ENCODE measurements at regions not wholly inside any gene's neighbourhood (a gene's known extent, or its start where the extent isn't known, plus 50 kb on each side); places are given as distances from the start of the nearest gene placed in this dataset.
"Not testable (repeated sequence)": the region's sequence is repeated elsewhere in the genome, so short reads cannot be mapped to it uniquely, and the experiment has no call there.

DNA sequence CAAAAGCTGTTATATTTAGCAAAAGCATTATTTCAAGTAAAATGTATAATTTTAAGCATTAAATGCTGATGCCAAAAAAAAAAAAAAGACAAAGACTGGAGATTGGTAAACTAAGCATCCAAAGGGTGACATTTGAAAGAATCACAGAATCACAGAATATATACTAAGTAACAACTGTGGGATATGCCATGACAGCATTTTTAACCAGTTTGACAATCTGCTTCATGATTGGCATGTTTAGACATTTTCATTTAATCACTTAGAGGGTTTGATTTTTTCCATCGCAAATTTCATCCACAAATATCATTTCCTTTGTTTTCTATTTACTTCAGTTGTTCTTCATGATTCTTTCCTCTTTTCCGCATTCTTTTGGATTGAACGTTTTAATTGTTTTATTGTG, 66.9 kb upstream of the TMEM18 start:
- no peak for TF ChIP-seq EZH2 (IDR thresholded peaks at IDR 0.05; ENCODE audit: low read length, missing control alignments)
- TF ChIP-seq, protein P1, sequence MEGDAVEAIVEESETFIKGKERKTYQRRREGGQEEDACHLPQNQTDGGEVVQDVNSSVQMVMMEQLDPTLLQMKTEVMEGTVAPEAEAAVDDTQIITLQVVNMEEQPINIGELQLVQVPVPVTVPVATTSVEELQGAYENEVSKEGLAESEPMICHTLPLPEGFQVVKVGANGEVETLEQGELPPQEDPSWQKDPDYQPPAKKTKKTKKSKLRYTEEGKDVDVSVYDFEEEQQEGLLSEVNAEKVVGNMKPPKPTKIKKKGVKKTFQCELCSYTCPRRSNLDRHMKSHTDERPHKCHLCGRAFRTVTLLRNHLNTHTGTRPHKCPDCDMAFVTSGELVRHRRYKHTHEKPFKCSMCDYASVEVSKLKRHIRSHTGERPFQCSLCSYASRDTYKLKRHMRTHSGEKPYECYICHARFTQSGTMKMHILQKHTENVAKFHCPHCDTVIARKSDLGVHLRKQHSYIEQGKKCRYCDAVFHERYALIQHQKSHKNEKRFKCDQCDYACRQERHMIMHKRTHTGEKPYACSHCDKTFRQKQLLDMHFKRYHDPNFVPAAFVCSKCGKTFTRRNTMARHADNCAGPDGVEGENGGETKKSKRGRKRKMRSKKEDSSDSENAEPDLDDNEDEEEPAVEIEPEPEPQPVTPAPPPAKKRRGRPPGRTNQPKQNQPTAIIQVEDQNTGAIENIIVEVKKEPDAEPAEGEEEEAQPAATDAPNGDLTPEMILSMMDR (conservative IDR thresholded peaks at IDR 0.05 in 1 of 2, IDR thresholded peaks at IDR 0.05 in 1 of 2; ENCODE audit: low read depth in 1 of 2, low read length in 2 of 2), result no peak
- DNase-seq (ENCODE audit: low read depth in 2 of 2), result no peak
- no peak overlapping the region for H3K9ac ChIP-seq (ENCODE audit: insufficient read depth, low read length)
- H3K27me3 ChIP-seq (ENCODE audit: control insufficient read depth, insufficient read depth, low read length), result no peaks in the 10 kb centered on the region
- no peaks in the 10 kb centered on the region for H3K9me3 ChIP-seq (ENCODE audit: control insufficient read depth, insufficient read depth, low read depth, low read length)
- peaks cover 6% of the 10 kb centered on the region for H3K4me1 ChIP-seq (ENCODE audit: control insufficient read depth, extremely low read depth, insufficient read depth, low read length)
- no peak overlapping the region for H3K4me2 ChIP-seq (ENCODE audit: extremely low read depth, insufficient read depth, low read length)
- H3K36me3 ChIP-seq (ENCODE audit: control insufficient read depth, insufficient read depth, low read length), result no peaks in the 10 kb centered on the region
- no peak overlapping the region for H3K27ac ChIP-seq (ENCODE audit: insufficient read depth, low read length)
- H3K4me3 ChIP-seq (replicated peaks in 1 of 4; ENCODE audit: control extremely low read depth in 1 of 4, insufficient read depth in 1 of 4, low read depth in 3 of 4, low read length in 4 of 4), result no peak overlapping the region
- no peak overlapping the region for H2AFZ ChIP-seq (ENCODE audit: low read length)
- H3K79me2 ChIP-seq (ENCODE audit: control insufficient read depth, insufficient read depth, low read length), result no peaks in the 10 kb centered on the region
- H4K20me1 ChIP-seq (ENCODE audit: control insufficient read depth, extremely low read depth, insufficient read depth, low read length), result no peaks in the 10 kb centered on the region

DNA sequence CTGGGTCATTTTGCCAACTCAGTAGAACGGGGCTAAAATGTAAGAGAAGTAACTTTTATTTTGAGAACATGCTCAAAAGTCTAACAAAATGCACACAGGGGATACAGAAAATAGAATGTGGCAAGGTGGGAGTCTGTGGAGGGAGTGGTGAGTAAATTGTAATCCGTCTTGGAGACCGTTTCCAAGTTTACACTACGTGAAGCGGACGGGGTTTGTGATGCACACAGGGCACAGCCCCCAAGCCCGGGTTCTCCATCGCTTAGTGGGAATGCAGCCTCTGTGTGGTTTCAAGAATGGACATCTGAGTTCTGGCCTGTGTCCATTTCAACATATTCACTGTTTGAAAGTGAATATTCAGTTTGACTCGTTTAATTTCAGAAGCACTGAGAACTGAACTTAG, 65.0 kb upstream of the TMEM18 start:
- DNase-seq (ENCODE audit: low read depth in 2 of 2), result no peak
- H3K9me3 ChIP-seq (ENCODE audit: control insufficient read depth, insufficient read depth, low read depth, low read length), result no peaks in the 10 kb centered on the region
- no peak overlapping the region for H3K9ac ChIP-seq (ENCODE audit: insufficient read depth, low read length)
- H3K27ac ChIP-seq (ENCODE audit: insufficient read depth, low read length), result no peak overlapping the region
- TF ChIP-seq, protein P1 (conservative IDR thresholded peaks at IDR 0.05 in 1 of 2, IDR thresholded peaks at IDR 0.05 in 1 of 2; ENCODE audit: low read depth in 1 of 2, low read length in 2 of 2), result no peak
- no peak for TF ChIP-seq EZH2 (IDR thresholded peaks at IDR 0.05; ENCODE audit: low read length, missing control alignments)
- H3K79me2 ChIP-seq (ENCODE audit: control insufficient read depth, insufficient read depth, low read length), result no peaks in the 10 kb centered on the region
- no peaks in the 10 kb centered on the region for H3K36me3 ChIP-seq (ENCODE audit: control insufficient read depth, insufficient read depth, low read length)
- H3K4me3 ChIP-seq (replicated peaks in 1 of 4; ENCODE audit: control extremely low read depth in 1 of 4, insufficient read depth in 1 of 4, low read depth in 3 of 4, low read length in 4 of 4), result no peak overlapping the region
- H4K20me1 ChIP-seq (ENCODE audit: control insufficient read depth, extremely low read depth, insufficient read depth, low read length), result no peaks in the 10 kb centered on the region
- H3K27me3 ChIP-seq (ENCODE audit: control insufficient read depth, insufficient read depth, low read length), result no peaks in the 10 kb centered on the region
- H3K4me2 ChIP-seq (ENCODE audit: extremely low read depth, insufficient read depth, low read length), result no peak overlapping the region
- H2AFZ ChIP-seq (ENCODE audit: low read length), result no peak overlapping the region
- peaks cover 6% of the 10 kb centered on the region for H3K4me1 ChIP-seq (ENCODE audit: control insufficient read depth, extremely low read depth, insufficient read depth, low read length)

DNA sequence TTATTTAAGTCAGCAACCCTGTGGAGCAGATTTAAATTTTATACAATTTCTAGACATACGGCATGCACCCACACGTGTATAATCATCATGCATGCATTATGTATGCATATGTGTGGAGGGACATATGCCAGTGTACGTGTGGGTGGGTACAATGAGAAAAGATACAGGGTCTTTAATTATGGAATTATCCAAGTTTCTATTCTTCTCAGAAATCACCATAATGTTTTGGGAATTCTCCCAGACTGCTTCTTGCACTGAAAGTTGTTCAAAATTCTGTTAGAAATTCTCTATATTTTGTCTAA, 63.9 kb upstream of the TMEM18 start:
- Histone ChIP-seq H3K4me3 (replicated peaks in 1 of 4; ENCODE audit: control extremely low read depth in 1 of 4, insufficient read depth in 1 of 4, low read depth in 3 of 4, low read length in 4 of 4) (peak overlapping the region in 3 of 4 experiments; percentile 40 to 63 (median 52)), H3K4me1 (ENCODE audit: control insufficient read depth, extremely low read depth, insufficient read depth, low read length) (peaks cover 6% of the 10 kb centered on the region), H3K27me3 (ENCODE audit: control insufficient read depth, insufficient read depth, low read length) (no peaks in the 10 kb centered on the region), H3K36me3 (ENCODE audit: control insufficient read depth, insufficient read depth, low read length) (no peaks in the 10 kb centered on the region), H3K9ac (ENCODE audit: insufficient read depth, low read length) (no peak overlapping the region), H3K79me2 (ENCODE audit: control insufficient read depth, insufficient read depth, low read length) (no peaks in the 10 kb centered on the region), H3K9me3 (ENCODE audit: control insufficient read depth, insufficient read depth, low read depth, low read length) (no peaks in the 10 kb centered on the region), H4K20me1 (ENCODE audit: control insufficient read depth, extremely low read depth, insufficient read depth, low read length) (no peaks in the 10 kb centered on the region), H3K27ac (ENCODE audit: insufficient read depth, low read length) (no peak overlapping the region), H2AFZ (ENCODE audit: low read length) (no peak overlapping the region), H3K4me2 (ENCODE audit: extremely low read depth, insufficient read depth, low read length) (peak overlapping the region; percentile 83)
- TF ChIP-seq, protein P1 (conservative IDR thresholded peaks at IDR 0.05 in 1 of 2, IDR thresholded peaks at IDR 0.05 in 1 of 2; ENCODE audit: low read depth in 1 of 2, low read length in 2 of 2), result no peak
- no peak for DNase-seq (ENCODE audit: low read depth in 2 of 2)

DNA sequence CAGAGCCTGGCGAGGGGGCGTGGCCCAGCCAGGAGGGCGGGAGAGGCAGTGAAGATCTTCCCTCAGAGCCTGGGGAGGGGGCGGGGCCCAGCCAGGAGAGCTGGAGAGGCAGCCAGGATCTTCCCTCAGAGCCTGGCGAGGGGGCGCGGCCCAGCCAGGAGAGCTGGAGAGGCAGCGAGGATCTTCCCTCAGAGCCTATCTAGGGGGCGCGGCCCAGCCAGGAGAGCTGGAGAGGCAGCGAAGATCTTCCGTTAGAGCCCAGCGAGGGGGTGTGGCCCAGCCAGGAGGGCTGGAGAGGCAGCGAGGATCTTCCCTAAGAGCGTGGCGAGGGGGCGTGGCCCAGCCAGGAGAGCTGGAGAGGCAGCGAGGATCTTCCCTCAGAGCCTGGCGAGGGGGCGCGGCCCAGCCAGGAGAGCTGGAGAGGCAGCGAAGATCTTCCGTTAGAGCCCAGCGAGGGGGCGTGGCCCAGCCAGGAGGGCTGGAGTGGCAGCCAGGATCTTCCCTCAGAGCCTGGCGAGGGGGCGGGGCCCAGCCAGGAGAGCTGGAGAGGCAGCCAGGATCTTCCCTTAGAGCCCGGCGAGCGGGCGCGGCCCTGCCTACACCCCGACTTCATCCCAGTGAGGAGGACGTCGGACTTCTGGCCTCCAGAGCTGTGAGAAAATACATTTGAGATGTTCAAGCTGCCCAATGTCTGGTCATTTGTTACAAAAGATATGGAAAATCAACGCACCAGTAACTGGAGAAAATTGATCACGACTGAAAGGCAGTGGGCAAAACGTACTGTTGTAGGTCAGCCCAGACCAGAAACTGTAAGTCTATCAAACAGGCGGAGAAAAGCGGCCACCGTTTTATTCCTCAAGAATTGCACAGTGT, 63.4 kb upstream of the TMEM18 start:
- H3K4me3 ChIP-seq (replicated peaks in 1 of 4; ENCODE audit: control extremely low read depth in 1 of 4, insufficient read depth in 1 of 4, low read depth in 3 of 4, low read length in 4 of 4), result peak overlapping the region; percentile 40 to 63 (median 48)
- H3K27me3 ChIP-seq (ENCODE audit: control insufficient read depth, insufficient read depth, low read length); H4K20me1 ChIP-seq (ENCODE audit: control insufficient read depth, extremely low read depth, insufficient read depth, low read length); H3K36me3 ChIP-seq (ENCODE audit: control insufficient read depth, insufficient read depth, low read length); H3K9me3 ChIP-seq (ENCODE audit: control insufficient read depth, insufficient read depth, low read depth, low read length); H3K4me1 ChIP-seq (ENCODE audit: control insufficient read depth, extremely low read depth, insufficient read depth, low read length); H3K9ac ChIP-seq (ENCODE audit: insufficient read depth, low read length); H3K79me2 ChIP-seq (ENCODE audit: control insufficient read depth, insufficient read depth, low read length); H3K27ac ChIP-seq (ENCODE audit: insufficient read depth, low read length): not testable (repeated sequence)
- peak overlapping the region; percentile 83 for H2AFZ ChIP-seq (ENCODE audit: low read length)
- H3K4me2 ChIP-seq (ENCODE audit: extremely low read depth, insufficient read depth, low read length), result peak overlapping the region; percentile 83
- DNase-seq (ENCODE audit: low read depth in 2 of 2), result peak; percentile 68 to 88

DNA sequence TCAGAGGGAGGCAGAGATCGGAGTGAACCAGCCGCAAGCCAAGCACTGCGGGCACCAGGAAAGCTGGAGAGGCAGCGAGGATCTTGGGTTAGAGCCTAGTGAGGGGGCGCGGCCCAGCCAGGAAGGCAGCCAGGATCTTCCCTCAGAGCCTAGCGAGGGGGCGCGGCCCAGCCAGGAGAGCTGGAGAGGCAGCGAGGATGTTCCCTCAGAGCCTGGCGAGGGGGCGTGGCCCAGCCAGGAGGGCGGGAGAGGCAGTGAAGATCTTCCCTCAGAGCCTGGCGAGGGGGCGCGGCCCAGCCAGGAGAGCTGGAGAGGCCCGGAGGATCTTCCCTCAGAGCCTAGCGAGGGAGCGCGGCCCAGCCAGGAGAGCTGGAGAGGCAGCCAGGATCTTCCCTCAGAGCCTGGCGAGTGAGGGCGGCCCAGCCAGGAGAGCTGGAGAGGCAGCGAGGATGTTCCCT, 62.7 kb upstream of the TMEM18 start:
- not testable (repeated sequence) for H3K27ac ChIP-seq (ENCODE audit: insufficient read depth, low read length); H3K4me2 ChIP-seq (ENCODE audit: extremely low read depth, insufficient read depth, low read length); H3K79me2 ChIP-seq (ENCODE audit: control insufficient read depth, insufficient read depth, low read length); H4K20me1 ChIP-seq (ENCODE audit: control insufficient read depth, extremely low read depth, insufficient read depth, low read length); H3K9me3 ChIP-seq (ENCODE audit: control insufficient read depth, insufficient read depth, low read depth, low read length); H3K27me3 ChIP-seq (ENCODE audit: control insufficient read depth, insufficient read depth, low read length); H3K4me1 ChIP-seq (ENCODE audit: control insufficient read depth, extremely low read depth, insufficient read depth, low read length); H3K36me3 ChIP-seq (ENCODE audit: control insufficient read depth, insufficient read depth, low read length); H3K9ac ChIP-seq (ENCODE audit: insufficient read depth, low read length)
- Histone ChIP-seq H3K4me3 (replicated peaks in 1 of 4; ENCODE audit: control extremely low read depth in 1 of 4, insufficient read depth in 1 of 4, low read depth in 3 of 4, low read length in 4 of 4) (peak overlapping the region; percentile 28 to 63 (median 46)), H2AFZ (ENCODE audit: low read length) (peak overlapping the region; percentile 67)
- DNase-seq (ENCODE audit: low read depth in 2 of 2), result peak; percentile 17 to 38

Data from fibroblast of lung (primary cell).